DMS114 treated with DMSO at 0.1 percent for 48 hours (cell line): ENCODE measurements at regions not wholly inside any gene's neighbourhood (a gene's known extent, or its start where the extent isn't known, plus 50 kb on each side); places are given as distances from the start of the nearest gene placed in this dataset.
"Not testable (repeated sequence)": the region's sequence is repeated elsewhere in the genome, so short reads cannot be mapped to it uniquely, and the experiment has no call there.

Source experiments
- DNase-seq: peaks from one replicate; lab custom pipeline; 2025; ENCODE audit not compliant: unreplicated experiment; lab: John Stamatoyannopoulos, UW

DNA sequence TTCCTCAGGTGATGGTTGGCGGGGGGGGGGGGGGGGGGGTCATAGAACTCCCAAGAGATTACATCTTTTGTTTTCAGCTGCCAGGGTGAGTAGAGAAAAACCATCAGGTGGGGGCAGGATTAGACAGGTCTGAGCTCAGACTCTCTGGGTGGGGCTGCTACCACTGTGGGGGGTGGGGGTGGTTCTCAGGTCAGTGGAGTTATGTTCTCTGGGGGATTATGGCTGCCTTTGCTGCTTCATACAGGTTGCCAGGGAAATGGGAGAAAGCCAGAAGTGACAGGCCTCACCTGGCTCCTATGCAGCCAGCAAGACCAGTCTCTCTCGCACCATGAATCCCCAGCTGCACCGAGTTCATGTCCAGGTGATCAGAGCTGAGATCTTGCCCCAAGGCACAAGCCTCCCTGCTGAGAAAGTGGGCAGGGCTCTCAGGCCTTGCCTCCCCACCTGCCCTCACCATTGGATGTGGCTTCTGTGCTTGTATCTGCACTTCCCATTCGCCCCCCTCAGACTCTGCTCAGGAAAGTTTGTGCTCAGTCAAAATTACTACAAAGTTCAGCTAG, 828.1 kb downstream of the MCTP2 start:
- DNase-seq, result no peak

DNA sequence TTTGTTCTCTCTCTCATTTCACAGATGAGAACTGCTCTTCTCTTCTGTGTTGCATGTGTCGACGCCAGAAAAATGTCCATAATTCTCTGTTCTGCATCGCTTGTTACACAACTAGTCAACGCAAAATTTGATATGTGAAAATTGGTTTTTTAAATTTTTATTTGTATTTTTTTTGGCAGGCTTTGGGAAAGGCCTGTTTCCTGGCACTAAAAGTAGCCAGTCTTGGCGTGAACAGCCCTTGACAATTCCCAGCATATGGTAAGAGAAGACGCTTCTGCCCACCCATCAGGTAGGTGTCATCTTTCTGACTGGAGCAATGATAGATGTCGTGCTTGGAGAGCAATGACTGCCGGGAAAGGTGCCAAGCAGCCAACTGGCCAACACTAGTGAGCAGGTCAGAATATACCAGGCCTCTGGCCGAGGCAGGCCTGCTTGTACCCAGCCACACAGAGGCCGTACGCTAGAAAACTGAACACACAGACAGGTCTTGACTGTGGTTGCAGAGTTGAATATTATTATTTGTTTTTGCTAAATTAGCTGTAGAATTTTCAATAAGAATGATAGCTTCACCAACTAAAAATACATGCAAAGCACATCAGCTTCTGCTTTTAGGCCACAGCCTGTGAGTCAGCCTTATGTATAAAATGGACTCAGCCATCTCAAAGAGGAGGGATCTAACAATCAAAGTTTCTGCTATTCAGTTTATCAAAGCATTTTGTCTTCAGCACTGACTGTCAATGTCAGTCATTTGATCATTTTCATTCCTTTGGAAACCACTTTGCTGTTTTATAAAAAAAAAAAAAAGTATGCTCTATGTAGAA, 837.5 kb downstream of the MCTP2 start:
- DNase-seq, result no peak

DNA sequence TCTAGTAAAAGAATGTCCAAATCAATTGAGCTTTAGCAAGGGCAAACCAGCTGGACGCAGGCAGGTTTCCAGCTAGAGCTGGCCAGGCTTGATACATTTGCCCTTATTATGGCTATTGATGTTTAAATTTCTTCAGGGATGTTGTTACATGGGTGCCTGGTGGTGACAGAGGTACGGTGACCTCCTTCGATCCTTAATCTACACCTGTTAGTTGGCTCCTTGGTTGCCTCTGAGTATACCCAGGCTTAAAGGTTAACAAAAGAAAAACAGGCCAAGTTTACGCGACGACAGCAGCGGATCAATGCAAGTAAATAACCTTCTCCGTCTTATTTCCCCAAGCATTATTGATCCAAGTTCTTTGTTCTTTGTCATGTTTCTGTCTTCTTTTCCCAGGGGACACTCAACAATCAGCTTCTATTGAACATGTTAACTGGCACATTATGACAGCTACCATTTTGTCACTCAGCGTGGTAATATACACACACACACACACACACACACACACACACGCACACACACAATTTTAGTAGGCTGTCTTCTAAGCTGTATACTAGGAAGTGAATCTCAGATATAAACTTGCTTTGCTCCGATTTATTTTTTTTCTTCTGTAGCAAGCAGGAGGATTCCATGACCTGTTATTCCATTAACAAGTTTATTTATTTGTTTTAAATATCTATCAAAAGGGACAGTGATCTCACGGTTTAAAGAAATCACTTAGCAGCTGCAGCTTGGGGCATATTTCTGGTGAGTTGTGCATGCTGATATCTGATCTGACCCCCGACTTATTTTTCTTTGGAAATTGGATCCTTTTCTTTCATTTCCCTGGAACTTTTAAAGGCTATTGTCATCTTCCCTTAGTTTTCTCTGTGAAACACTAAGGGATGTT, 844.7 kb downstream of the MCTP2 start:
- no peak for DNase-seq

DNA sequence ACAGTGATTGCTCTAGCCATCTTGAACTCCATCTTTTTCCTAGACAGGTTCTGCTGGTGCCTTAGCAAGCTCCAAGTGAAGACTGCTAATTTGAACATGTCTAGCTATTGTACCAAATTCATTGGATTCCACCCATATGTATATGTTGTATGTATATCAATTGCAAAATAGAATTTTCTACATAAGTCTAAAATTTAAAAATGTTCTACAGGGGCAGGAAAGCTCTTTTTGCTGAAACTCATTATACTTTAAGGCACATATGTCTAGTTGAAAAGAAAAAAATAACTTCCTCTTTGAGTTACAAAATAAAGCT, 845.3 kb downstream of the MCTP2 start:
- no peak for DNase-seq

DNA sequence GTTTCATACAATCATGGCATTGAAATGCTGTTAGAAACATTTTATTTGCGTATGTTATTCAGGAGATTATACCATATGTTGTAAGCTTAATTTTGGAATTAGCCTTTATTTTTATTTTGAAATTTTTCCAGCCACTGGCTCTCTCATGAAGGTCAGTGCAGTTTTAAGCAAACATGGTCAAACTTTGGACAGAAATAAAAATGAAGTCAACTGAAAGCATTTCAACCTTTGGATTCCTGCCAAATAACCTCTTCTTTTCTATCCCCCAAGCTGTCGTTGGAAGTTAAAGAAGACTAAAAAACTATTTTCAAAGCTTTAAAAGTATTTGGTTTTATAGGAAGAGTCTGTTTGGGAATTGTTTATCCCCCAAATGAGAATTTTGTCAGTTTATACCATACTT, 846.6 kb downstream of the MCTP2 start:
- DNase-seq, result no peak

DNA sequence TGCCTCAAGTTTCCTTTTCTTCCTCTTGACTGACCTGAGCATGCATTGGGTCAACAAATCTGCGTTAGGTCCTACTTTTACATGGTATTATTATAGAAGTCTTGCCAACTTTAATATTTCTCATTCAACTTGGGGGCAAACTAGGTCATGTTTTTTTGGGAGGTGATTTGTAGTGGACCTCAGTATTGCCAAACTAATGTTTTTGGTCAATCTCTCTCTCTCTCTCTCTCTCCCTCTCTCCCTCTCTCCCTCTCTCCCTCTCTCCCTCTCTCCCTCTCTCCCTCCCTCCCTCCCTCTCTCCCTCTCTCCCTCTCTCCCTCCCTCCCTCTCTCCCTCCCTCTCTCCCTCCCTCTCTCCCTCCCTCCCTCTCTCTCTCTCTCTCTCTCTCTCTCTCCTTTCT, 848.9 kb downstream of the MCTP2 start:
- DNase-seq, result not testable (repeated sequence)

DNA sequence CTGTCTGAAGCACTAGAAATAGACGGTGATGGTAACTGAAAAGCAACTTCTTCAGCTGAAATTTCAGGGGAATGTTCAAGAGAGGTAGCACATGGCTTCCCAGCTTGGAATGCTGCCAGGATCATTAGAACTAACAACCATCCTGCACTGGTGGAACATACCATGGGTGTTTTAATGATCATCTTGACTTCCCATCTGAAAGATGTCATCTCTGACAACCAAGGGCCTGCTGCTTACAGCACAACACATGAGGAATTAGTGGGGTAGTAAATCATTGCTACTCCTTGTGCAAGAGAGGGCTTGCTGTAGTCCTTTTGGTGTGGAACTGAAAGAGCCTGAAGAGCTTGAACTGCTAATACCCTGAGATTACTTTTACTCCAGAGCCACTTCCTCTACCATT, 853.7 kb downstream of the MCTP2 start:
- no peak for DNase-seq

DNA sequence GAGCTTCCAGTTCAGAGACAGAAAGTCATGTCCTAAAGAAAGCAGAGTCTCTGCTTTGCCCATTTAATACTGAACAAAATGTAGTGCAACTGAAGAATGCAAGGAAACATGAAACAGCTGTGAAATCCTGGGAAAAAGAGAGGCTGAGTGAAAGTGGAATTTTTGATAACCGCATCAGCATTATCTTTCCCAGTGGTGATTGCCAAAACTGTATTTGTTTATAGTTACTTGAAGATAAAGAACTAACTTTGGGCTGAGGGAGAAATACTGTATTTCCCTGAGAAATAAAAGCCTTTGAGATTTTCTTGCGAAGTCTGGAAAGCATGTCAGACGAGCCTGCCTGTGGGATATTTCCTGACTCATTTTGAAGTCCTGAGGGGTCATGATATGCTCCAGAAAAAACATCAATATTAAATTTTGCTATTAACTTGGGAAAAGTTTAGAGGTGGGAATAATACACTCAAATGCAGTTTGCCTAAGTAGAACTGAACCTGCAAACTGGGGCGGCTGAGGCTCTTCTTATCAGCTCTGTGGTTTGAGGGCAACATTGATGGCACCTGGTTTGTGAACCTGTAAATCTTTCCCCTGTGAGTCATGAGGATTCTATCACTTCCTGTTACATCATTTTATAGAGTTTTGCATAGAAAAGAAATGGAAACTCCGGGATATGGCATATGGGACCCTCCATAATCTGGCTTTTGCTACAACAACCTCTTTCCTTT, 855.3 kb downstream of the MCTP2 start:
- no peak for DNase-seq

DNA sequence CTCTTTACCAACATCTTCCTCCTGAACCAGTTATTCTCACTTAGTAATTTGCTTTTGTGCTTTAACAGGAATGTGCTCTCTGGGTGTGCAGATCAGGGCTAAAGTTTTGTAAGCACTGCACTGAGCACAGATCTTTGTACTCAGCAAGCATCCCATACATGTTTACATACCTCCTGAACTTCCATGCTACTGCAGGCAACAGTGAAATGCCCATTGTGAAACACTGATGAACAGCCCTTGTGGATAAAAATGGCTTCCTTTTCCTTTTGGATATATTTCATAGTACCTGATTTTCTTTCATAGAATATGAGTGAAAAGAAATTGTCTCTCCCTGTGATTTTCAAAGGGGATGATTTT, 855.9 kb downstream of the MCTP2 start:
- no peak for DNase-seq

DNA sequence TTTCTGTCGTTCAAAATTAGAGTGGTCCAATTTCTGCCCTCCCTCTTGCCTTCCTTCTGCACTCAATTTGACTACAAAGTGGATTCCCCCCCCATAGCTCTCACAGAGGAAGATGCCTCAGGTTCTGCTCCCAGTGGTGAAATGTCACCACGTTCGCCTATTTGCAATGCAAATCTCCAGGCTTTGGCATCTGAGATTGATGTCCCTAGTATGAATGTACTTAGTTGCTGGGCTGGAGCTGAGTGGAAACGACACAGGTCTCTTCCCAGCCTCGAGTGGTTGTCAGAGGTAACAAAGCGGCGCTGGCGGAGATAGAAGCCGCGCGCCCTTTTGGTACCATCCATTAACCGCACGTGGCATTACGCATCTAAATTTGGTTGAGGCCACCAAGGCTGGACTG, 860.1 kb downstream of the MCTP2 start:
- no peak for DNase-seq

DNA sequence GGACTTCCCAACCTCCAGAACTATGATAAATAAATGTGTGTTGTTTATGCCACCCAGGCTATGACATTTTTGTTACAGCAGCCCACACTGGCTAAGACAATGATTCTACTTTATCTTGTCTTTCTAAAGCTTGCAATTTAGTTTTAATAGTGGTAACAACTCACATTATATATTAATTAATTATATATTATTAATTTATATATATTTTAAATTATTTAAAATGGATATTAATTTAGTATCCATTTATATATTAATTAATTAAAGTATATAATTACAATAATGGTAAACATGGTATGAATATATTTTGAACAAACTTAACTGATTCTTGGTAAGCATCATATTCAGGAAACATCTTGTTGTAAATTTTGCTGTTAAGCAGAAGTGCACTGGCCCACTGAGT, 863.9 kb downstream of the MCTP2 start:
- DNase-seq, result no peak

DNA sequence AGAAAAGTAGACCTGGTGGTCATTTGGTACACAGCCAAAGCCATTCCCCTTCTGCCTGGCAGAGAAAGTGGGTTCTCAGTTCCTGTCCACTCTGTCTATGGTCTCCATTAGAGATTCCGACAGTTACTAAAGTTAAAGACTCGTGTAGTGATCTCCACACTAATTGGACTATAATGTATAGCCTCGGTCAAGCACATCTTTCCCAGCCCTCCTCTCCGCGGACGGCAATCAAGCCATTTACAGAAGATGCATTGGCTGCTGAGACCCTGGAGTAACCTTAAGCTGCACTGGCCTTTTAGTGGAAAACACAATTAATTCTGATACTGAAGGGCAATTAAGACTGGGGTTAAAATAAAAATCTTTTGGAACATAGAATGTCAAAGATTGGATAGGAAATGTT, 865.3 kb downstream of the MCTP2 start:
- no peak for DNase-seq

DNA sequence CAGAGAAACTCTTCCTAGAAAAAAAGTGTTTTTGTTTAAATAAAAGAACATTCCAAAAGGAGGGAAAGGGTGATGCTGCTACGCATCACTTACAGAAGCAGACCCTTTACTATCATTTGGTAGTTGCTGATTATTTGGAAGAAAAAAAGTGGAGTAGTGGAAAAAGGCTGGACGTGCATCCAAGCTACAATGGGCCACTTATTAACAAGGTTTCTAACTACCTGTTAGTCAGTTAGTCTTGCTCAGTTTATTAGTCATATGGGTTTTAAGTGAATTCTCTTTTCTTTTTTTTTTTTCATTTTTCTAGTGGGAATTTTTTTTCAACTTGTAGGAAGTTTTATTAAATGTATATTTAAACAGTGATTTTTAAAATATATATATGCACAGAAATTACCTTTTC, 866.0 kb downstream of the MCTP2 start:
- no peak for DNase-seq

DNA sequence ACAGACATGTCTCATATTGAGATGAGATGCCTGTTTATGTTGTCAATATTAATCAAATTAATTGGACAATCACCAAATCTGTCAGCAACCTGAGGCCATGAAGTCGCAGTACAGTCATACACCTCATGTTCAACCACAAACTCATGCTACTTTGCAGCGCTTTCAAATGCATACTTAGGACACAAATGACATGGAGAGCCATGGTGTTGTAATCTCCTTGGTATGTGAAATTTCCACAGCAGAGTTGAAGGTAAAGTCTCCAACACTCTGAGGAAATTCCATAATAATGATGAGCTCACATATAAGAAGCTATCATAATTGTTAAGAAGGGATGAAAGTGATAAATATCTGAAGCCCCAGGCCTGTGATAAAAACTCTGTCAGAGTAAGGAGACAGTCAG, 873.9 kb downstream of the MCTP2 start:
- no peak for DNase-seq

DNA sequence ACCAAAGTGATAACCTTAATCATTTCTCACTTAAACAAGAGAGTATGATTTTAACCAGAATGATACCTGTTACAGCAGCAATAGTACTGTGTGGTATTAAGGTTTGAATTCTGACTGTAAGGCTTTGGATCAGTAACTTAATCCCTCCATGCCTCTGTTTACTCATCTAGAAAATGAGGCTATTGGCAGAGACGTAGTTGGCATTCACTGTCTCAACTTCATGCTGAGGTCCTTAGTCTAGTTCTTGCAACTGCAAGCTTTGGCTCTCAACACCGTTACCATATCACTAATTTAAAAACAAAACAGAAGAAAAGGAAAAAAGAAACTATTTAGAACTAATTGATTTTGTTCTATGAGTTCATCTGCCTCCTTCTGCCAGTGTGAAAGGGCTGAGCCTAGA, 875.4 kb downstream of the MCTP2 start:
- DNase-seq, result no peak

DNA sequence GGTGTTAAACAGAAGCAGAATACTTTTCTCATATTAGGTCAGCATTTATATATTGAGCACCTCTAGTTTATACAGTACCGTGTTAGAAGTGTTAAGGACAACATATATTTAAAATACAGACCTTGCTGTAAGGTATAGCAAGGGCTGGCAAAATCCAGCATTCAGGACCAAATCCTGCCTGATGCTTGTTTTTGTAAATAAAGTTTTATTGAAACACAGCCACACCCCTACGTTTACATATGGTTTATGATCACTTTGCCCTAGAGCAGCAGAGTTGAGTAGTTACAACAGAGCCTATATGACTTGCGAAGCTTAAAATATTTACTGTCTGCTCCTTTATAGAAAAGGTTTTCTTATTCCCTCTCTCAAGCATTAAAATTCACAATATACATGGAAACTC, 877.3 kb downstream of the MCTP2 start:
- DNase-seq, result no peak

DNA sequence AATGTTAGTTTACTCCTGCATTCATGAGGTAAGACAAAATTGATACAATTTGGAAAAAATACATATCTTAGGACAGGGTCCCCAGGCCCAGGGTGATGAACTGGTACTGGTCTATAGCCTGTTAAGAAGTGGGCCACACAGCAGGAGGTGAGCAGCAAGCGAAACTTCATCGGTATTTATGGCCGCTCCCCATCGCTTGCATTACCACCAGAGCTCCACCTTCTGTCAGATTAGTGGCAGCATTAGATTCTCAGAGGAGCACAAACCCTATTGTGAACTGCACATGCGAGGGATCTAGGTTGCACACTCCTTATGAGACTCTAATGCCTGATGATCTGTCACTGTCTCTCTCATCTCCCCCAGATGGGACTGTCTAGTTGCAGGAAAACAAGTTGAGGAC, 880.6 kb downstream of the MCTP2 start:
- DNase-seq, result no peak

DNA sequence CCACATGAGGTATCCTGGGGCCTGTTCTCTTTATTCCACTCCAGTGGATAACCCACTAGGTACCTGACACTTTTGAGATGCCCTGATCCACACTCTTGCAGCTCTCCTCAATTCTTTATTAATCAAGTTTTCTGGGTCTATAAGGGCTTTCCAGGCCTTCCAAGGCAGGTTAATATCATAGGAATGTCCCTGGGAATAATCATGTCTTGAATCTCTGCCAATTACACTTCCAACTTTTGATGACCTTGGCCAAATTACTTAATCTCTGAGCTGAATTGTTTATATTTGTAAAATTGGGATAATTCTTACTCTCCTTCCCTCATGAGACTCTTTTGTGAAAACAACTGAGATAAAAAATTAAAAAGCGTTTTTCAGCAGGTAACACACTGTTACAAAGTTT, 881.7 kb downstream of the MCTP2 start:
- DNase-seq, result no peak

DNA sequence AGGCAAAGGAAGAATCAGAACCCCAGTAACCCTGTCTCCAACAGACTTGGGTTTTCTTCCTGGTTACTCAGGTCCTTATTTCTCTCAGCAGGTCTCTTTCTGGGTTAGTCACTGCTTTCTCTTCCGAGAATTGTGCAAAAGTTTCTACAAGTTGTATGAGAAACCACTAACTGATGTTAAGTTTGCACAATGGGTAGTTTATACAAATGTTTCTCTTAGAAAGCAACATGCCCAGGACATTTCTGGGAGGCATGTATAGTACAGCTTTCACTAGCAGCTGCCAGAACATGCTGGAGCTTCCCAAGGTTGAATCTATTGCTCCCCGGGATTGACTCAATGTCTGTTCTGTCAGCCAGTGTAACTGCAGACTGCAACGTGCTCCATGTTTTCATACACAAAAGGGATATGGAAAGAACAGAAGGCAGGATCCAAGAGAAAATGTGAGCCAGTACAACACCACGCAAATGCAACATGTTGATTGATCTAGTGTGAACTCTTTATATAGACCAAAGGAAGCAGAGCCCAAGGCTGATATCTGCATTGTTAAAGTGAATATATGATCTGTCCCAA, 887.8 kb downstream of the MCTP2 start:
- DNase-seq, result no peak

DNA sequence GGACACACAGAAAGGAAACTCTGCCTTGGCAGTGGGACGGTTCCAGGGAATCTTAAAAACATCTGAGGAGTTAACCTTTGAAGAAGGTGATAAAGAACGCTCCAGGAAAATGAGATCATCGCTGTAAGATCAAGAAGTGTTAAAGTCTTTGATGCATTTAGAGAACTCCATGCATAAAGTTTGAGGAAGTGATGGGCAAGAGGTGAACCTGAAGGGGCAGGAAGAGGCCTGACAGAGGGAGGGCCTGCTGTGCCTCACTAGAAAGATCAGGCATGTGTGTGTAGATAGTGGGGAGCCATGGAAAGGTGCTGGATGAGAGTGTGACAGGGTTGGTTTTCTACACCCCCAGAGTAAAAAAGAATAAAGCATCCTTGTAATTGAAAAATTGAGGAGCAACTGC, 889.2 kb downstream of the MCTP2 start:
- DNase-seq, result no peak

DNA sequence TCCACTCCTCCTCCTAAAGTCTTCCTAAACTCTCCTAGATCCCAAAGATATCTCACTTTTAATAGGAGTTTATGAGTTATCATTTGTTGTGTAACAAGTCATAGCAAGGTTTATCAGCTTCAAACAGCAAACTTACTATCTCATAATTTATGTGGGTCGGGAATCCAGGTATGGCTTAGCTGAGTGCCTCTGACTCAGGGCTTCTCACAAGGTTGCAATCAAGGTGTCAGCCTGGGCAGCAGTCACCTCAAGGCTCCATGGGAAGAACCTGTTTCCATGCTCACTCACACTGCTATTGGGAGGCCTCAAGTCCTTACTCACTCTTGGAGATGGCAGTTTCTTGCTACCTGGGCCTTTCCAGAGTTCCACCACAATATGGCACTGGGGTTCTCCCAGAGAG, 889.8 kb downstream of the MCTP2 start:
- DNase-seq, result no peak
